NCI-H1092 (cell line): ENCODE measurements at regions not wholly inside any gene's neighbourhood (a gene's known extent, or its start where the extent isn't known, plus 50 kb on each side); places are given as distances from the start of the nearest gene placed in this dataset.
"Not testable (repeated sequence)": the region's sequence is repeated elsewhere in the genome, so short reads cannot be mapped to it uniquely, and the experiment has no call there.

ENCODE experiments used
- DNase-seq: peaks from one replicate; lab custom pipeline; 2025; lab: John Stamatoyannopoulos, UW

DNA sequence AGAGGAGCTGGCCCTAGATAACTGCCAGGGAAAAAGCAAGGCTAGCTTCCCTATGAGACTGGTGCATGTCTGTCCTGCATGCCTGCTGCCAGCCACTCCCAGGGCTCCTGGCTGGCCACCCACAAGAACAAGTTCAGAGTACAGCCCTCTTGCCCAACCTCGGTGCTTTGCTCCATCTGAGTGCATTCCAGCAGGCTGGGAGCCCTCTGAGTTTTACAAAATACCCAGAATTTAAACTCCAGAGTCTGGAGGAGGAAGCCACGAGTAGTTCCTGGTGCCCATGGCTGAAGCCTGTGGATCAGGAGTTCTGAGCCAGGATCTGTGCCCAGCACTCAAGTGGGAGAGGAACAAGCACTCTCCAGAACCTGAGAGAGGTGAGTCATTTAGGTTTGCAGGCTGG is 111.6 kb downstream of the MAGEE2 start:
- no peak for DNase-seq

DNA sequence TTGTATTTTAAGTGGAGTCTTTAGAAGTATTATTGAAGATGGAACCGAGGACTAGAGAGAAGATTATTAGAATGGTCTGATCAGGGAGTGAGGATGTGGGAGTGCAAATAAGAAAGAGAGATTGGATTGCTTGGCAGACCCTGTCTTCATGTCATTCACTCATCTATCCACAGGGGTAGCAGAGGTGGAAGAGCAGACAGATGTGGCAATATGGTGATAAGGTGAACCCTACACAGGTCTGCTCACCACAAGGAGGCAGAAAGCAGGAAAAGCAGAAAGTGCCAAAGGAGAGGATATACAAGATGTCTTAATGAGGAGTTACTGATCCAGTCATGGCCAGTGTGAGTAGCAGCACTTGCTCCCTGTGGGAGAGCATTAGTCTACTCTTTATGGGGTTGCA is 129.4 kb downstream of the MAGEE2 start:
- no peak for DNase-seq

DNA sequence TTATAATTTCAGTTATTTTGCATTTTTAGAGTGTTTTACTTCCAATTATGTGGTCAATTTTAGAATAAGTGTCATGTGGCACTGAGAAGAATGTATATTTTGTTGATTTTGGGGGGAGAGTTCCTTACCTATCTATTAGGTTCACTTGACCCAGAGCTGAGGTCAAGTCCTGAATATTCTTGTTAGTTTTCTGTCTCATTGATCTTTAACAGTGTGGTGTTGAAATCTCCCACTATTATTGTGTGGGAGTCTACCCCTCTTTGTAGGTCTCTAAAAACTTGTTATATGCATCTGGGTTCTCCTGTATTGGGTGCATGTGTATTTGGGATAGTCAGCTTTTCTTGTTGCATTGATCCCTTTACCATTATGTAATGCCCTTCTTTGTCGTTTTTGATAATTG is 127.0 kb upstream of the ZDHHC15 start:
- no peak for DNase-seq

DNA sequence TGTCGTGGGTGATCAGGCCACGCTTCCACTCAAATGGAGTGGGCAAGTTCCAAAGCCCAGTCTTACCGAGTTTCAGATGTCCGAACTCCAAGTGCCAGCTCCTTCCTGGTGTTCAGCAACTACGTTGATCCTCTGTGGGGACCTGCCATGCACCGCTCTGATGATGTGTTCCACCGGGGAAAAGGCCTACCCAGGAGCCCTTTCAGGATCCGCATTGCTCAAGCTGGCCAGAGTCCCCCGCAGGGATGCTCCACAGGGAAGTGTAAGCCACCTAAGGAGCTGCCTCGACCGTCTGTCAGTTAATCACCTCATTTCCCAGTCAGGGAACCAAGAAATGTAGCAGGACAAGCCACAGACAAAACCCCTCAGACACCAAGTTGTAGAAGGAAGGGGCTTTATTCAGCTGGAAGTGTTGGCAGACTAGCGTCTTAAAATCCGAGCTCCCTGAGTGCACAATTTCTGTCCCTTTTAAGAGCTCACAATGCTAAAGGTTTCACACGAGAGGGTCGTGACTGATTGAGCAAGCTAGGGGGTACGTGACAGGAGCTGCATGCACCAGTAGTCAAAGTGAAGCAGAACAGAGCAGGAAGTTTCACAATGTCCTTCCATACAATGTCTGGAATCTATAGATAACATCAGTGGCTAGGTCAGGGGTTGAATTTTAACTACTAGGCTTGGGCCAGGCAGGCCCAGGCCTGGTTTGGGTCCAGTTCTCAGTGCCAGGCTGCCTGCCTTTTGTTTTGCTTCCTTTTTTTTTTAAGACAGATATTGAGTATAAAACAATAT is 126.2 kb upstream of the ZDHHC15 start:
- DNase-seq: no peak

DNA sequence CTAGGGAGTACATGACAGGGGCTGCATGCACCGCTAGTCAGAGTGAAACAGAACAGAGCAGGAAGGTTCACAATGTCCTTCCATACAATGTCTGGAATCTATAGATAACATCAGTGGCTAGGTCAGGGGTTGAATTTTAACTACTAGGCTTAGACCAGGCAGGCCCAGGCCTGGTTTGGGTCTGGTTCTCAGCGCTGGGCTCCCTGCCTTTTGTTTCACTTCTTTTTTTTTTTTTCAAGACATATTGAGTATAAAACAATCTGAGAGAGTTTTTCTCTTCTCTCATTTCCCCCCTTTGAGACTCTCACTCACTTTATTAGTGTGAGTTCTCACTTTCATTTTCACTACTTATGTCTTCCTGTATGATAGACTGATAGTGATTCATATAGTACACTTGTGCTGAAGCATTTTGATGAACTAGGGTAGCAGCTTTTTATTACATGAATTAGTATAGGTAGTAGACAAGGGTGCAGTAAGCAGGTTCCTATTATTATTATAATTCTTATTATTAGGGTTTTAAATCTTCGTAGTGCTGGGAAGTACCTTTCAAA is 120.0 kb upstream of the ZDHHC15 start:
- DNase-seq: no peak

DNA sequence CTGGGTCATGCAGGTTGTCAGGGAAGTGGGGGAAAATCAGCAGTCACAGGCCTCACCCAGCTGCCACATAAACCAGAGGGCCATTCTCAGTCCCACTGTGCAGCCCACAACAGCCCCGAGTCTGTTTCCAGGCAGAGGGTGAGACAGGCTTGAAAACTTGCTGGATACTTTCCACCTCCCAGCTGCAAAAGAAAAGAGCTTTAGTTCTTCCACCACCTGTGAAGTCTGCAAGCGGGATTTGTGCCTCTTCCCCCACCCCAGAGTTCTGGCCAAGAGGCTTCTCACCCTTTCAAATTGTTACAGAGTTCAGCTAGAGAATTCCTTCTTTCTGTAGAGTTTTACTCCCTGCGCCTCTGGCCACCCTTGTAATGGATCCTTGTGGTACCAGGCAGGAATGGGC is 115.5 kb upstream of the ZDHHC15 start:
- DNase-seq: no peak

DNA sequence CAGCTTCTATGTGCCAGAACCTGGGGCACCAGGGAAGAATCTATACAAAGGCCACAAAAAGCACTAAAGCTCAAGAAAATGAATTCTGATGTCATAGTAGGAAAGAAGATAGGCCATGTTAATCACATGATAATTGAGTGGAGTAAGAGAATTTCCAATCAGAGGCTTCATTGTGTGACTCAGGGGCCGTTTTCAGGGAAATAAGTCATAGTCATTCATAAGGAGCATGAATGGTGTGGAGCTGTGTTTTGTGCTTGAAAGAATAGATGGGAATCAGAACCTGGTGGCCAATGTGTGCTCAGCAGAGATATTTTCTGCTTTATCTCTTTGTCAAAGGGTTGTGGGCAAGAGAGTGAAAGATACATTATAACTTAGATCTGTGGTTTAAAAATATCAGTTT is 102.4 kb upstream of the ZDHHC15 start:
- DNase-seq: no peak

DNA sequence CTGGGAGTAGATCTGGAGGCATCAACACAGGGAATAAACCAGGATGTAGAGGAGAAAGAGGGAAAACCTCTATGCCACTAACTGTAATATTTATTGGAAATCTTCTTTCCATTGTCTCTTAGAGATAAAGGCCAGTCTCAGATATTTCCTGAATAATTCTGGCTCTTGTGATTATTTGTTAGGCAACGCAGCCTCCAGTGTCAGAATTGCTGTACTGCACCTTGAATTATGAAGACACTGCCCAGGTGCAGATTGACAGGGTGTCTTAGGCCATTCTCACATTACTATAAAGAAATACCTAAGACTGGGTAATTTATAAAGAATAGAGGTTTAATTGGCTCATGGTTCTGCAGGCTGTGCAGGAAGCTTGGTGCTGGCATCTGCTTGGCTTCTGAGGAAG is 100.7 kb upstream of the ZDHHC15 start:
- no peak for DNase-seq

DNA sequence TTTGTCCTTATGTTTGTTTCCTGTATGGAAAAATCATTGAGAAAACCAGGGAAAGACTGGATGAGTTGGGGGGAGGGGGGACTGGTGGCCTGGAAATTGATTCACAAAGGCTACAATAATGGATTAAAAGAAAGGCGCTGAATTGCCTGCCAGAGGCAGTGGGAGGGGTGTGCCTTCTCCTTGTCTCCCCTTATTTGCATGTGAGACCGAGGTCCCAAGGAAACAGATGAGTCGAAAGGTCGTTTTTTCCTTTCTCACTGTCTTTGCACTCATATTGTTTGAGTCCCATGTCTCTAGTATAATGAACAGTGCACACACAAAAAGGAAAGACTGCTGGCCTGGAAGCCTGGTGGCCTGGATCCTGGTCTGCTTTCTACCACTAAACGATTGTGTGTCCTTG is 86.6 kb upstream of the ZDHHC15 start:
- DNase-seq: no peak

DNA sequence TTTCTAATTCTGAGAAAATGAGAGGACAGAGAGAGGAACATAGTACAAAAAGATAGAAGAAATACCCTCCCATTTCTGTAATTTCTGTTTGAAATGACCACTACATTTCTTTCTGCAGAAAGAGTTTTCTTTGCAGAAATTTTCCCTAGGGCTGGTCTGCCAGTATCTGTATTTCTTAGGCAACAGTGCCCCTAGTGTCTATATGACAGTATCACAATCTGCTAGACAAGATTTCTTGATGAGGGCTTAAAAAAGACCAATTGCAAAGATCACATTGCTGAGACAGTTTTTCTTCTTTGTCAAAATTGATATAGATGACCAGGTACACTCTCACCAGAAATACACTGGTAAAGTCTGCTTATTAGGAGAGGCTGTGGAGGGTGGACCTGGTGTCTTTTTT is 81.0 kb upstream of the ZDHHC15 start:
- DNase-seq: peak; percentile 8

DNA sequence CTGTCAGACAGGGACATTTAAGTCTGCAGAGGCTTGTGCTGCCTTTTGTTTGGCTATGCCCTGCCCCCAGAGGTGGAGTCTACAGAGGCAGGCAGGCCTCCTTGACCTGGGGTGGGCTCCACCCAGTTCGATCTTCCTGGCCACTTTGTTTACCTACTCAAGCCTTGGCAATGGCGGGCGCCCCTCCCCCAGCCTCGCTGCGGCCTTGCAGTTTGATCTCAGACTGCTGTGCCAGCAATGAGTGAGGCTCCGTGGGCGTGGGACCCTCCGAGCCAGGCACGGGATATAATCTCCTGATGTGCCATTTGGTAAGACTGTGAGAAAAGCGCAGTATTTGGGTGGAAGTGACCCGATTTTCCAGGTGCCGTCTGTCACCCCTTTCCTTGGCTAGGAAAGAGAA is 79.2 kb upstream of the ZDHHC15 start:
- not testable (repeated sequence) for DNase-seq

DNA sequence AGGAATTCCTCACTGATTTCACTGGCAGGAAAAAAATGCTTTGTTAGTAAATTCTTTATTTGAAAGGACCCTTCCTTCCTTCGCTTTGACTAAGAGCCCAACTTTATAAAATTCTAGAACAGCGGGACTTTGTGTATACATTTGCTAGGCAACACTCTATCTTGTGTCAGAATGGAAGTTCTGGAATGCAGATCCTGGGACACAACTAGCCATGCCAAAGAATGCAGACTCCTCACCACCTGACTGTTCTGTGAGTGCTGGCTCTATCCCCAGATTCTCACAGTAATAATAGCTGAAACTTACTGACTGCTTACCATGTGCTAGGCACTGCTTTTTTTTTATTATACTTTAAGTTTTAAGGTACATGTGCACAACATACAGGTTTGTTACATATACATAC is 73.3 kb upstream of the ZDHHC15 start:
- DNase-seq: no peak

DNA sequence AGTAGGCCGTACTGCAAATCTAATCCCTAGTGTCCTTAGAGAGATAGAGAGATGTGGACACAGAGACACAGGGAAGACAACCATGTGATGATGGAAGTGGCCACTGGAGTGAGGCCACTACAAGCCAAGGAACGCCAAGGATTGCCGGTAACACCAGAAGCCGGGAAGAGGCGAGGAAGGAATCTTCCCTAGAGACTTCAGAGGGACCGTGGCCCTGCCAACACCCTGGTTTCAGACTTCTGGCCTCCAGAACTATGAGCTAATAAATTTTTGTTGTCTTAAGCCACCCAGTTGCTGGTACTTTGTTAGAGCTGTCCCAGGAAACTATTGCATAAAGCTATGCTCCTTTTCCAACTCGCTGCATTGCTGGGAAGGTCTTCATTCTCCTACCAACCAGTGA is 70.3 kb upstream of the ZDHHC15 start:
- DNase-seq: not testable (repeated sequence)

DNA sequence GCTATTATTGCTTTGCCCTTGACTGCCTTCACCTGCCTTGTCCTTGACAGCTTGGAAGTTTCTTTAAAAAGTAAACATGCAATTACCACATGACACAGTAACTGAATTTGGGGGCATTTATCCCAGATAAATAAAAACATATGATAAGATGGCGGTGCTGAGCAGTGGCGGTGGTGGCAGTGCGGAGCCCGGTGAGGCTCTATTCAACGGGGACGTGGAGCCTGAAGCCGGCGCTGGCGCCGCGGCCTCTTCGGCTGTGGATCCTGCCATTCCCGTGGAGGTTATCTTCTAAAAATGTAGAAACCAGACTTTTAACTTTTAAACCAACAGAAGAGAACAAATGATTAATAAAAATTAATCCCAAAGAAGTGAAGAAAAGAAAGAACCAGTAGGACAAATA is 59.7 kb upstream of the ZDHHC15 start:
- no peak for DNase-seq
